ENCODE measurements at regions not wholly inside any gene's neighbourhood (a gene's known extent, or its start where the extent isn't known, plus 50 kb on each side); places are given as distances from the start of the nearest gene placed in this dataset.
"Not testable (repeated sequence)": the region's sequence is repeated elsewhere in the genome, so short reads cannot be mapped to it uniquely, and the experiment has no call there.

GRCh38 chr7:19520392-19520791 is 188.4 kb downstream of the POLR1F start:
- intact Hi-C loops (cut with micrococcal nuclease), result no loop called here
- Histone ChIP-seq H3K4me2 (replicated peaks; ENCODE audit: low read depth, low read length, poor library complexity, severe bottlenecking) (no peak overlapping the region), H3K27me3 (replicated peaks in 1 of 4; ENCODE audit: control extremely low read depth in 1 of 4, control insufficient read depth in 3 of 4, insufficient read depth in 4 of 4, low read length in 3 of 4) (no peaks in the 10 kb centered on the region), H3K27ac (ENCODE audit: low read length in 2 of 2) (no peak overlapping the region), H3K4me1 (ENCODE audit: control insufficient read depth in 2 of 2, insufficient read depth in 2 of 2, low read length in 2 of 2) (no peaks in the 10 kb centered on the region), H3K79me2 (ENCODE audit: control insufficient read depth, insufficient read depth, low read length) (no peaks in the 10 kb centered on the region), H4K20me1 (ENCODE audit: control insufficient read depth, insufficient read depth, low read length, poor library complexity, severe bottlenecking) (no peaks in the 10 kb centered on the region), H3K9ac (ENCODE audit: low read length) (no peak overlapping the region), H3K4me3 (ENCODE audit: control extremely low read depth in 1 of 5, extremely low read depth in 1 of 5, insufficient read depth in 1 of 5, low read depth in 2 of 5, low read length in 4 of 5) (no peak overlapping the region), H2AFZ (ENCODE audit: insufficient read depth, low read depth, low read length, poor library complexity, severe bottlenecking) (no peak overlapping the region), H3K9me3 (ENCODE audit: control extremely low read depth in 1 of 3, control insufficient read depth in 2 of 3, insufficient read depth in 1 of 3, low read length in 2 of 3) (no peaks in the 10 kb centered on the region), H3K36me3 (replicated peaks in 1 of 2; ENCODE audit: control extremely low read depth in 1 of 2, control insufficient read depth in 1 of 2, extremely low read depth in 1 of 2, insufficient read depth in 2 of 2, low read length in 1 of 2) (no peaks in the 10 kb centered on the region)
- DNase-seq, result no peak
- TF ChIP-seq EZH2 (IDR thresholded peaks at IDR 0.05; ENCODE audit: borderline replicate concordance, insufficient read depth, low read depth, low read length, poor library complexity, severe bottlenecking) (no peak), CTCF (IDR thresholded peaks at IDR 0.05) (no peak)
- H3K4me1 Mint-ChIP-seq, result no peaks in the 10 kb centered on the region
- POLR2A ChIA-PET, result no interaction called here
- no peak overlapping the region for H3K4me3 Mint-ChIP-seq
- no peak for ATAC-seq (ENCODE audit: low read depth)
- peaks cover 3% of the 10 kb centered on the region for H3K9me3 Mint-ChIP-seq (ENCODE audit: insufficient read depth)
- 89% methylated on average over 1 of the region's 1 CpG for WGBS (ENCODE audit: insufficient coverage)
- no peaks in the 10 kb centered on the region for H3K27me3 Mint-ChIP-seq
- H3K27ac Mint-ChIP-seq, result no peak overlapping the region
- CTCF ChIA-PET, result no interaction called here

GRCh38 chr7:19519443-19520021 is 189.3 kb downstream of the POLR1F start:
- H3K27me3 Mint-ChIP-seq, result no peaks in the 10 kb centered on the region
- Histone ChIP-seq H4K20me1 (ENCODE audit: control insufficient read depth, insufficient read depth, low read length, poor library complexity, severe bottlenecking) (no peaks in the 10 kb centered on the region), H2AFZ (ENCODE audit: insufficient read depth, low read depth, low read length, poor library complexity, severe bottlenecking) (no peak overlapping the region), H3K36me3 (replicated peaks in 1 of 2; ENCODE audit: control extremely low read depth in 1 of 2, control insufficient read depth in 1 of 2, extremely low read depth in 1 of 2, insufficient read depth in 2 of 2, low read length in 1 of 2) (no peaks in the 10 kb centered on the region), H3K27ac (ENCODE audit: low read length in 2 of 2) (no peak overlapping the region), H3K9ac (ENCODE audit: low read length) (no peak overlapping the region), H3K9me3 (ENCODE audit: control extremely low read depth in 1 of 3, control insufficient read depth in 2 of 3, insufficient read depth in 1 of 3, low read length in 2 of 3) (no peaks in the 10 kb centered on the region), H3K79me2 (ENCODE audit: control insufficient read depth, insufficient read depth, low read length) (no peaks in the 10 kb centered on the region), H3K4me2 (replicated peaks; ENCODE audit: low read depth, low read length, poor library complexity, severe bottlenecking) (no peak overlapping the region), H3K27me3 (replicated peaks in 1 of 4; ENCODE audit: control extremely low read depth in 1 of 4, control insufficient read depth in 3 of 4, insufficient read depth in 4 of 4, low read length in 3 of 4) (no peaks in the 10 kb centered on the region), H3K4me3 (ENCODE audit: control extremely low read depth in 1 of 5, extremely low read depth in 1 of 5, insufficient read depth in 1 of 5, low read depth in 2 of 5, low read length in 4 of 5) (no peak overlapping the region), H3K4me1 (ENCODE audit: control insufficient read depth in 2 of 2, insufficient read depth in 2 of 2, low read length in 2 of 2) (no peaks in the 10 kb centered on the region)
- ChIA-PET POLR2A (no interaction called here), CTCF (no interaction called here)
- no peak for ATAC-seq (ENCODE audit: low read depth)
- no peak overlapping the region for H3K4me3 Mint-ChIP-seq
- H3K4me1 Mint-ChIP-seq, result no peaks in the 10 kb centered on the region
- WGBS (ENCODE audit: insufficient coverage), result 93% methylated on average over 2 of the region's 3 CpGs
- H3K27ac Mint-ChIP-seq, result no peak overlapping the region
- DNase-seq, result no peak
- peaks cover 3% of the 10 kb centered on the region for H3K9me3 Mint-ChIP-seq (ENCODE audit: insufficient read depth)
- intact Hi-C loops (cut with micrococcal nuclease), result no loop called here
- TF ChIP-seq EZH2 (IDR thresholded peaks at IDR 0.05; ENCODE audit: borderline replicate concordance, insufficient read depth, low read depth, low read length, poor library complexity, severe bottlenecking), result no peak
- TF ChIP-seq CTCF (IDR thresholded peaks at IDR 0.05), result no peak

GRCh38 chr7:19517546-19517945 is 191.3 kb downstream of the POLR1F start:
- H3K27me3 ChIP-seq (replicated peaks in 1 of 4; ENCODE audit: control extremely low read depth in 1 of 4, control insufficient read depth in 3 of 4, insufficient read depth in 4 of 4, low read length in 3 of 4); CTCF ChIA-PET; POLR2A ChIA-PET; intact Hi-C loops (cut with micrococcal nuclease); H3K9me3 Mint-ChIP-seq (ENCODE audit: insufficient read depth); H3K79me2 ChIP-seq (ENCODE audit: control insufficient read depth, insufficient read depth, low read length); H3K27me3 Mint-ChIP-seq; H3K4me1 ChIP-seq (ENCODE audit: control insufficient read depth in 2 of 2, insufficient read depth in 2 of 2, low read length in 2 of 2); H3K4me2 ChIP-seq (replicated peaks; ENCODE audit: low read depth, low read length, poor library complexity, severe bottlenecking); H3K9ac ChIP-seq (ENCODE audit: low read length); H3K27ac Mint-ChIP-seq; H3K4me1 Mint-ChIP-seq; H3K9me3 ChIP-seq (ENCODE audit: control extremely low read depth in 1 of 3, control insufficient read depth in 2 of 3, insufficient read depth in 1 of 3, low read length in 2 of 3); H2AFZ ChIP-seq (ENCODE audit: insufficient read depth, low read depth, low read length, poor library complexity, severe bottlenecking); H4K20me1 ChIP-seq (ENCODE audit: control insufficient read depth, insufficient read depth, low read length, poor library complexity, severe bottlenecking); H3K4me3 ChIP-seq (ENCODE audit: control extremely low read depth in 1 of 5, extremely low read depth in 1 of 5, insufficient read depth in 1 of 5, low read depth in 2 of 5, low read length in 4 of 5); DNase-seq; H3K27ac ChIP-seq (ENCODE audit: low read length in 2 of 2); H3K4me3 Mint-ChIP-seq; ATAC-seq (ENCODE audit: low read depth); H3K36me3 ChIP-seq (replicated peaks in 1 of 2; ENCODE audit: control extremely low read depth in 1 of 2, control insufficient read depth in 1 of 2, extremely low read depth in 1 of 2, insufficient read depth in 2 of 2, low read length in 1 of 2): not testable (repeated sequence)
- WGBS (ENCODE audit: insufficient coverage), result no CpG with 5 or more reads among the region's 3 CpGs

Measured in B cell (primary cell).